ENCODE measurements at regions not wholly inside any gene's neighbourhood (a gene's known extent, or its start where the extent isn't known, plus 50 kb on each side); places are given as distances from the start of the nearest gene placed in this dataset.

DNA sequence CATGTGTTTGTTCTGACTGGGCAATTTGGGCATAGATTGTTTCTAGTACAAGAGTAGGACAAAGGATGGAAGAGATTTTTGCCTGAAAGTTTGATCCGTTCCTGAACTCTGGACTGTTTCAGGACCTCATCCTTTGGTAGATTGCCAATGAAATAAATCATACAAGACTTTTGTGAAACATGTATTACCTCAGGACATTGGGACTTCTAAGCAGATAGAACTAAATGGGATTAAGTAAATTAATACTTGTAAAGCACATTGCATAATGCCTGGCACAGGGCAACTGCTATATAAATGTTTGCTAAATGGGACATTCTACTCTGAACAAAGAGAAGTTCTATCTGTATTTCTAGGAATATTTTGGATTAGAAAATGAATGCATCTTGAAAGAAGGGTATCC lies 164.8 kb upstream of the RPS6KA3 start:
- TF ChIP-seq, protein P1, sequence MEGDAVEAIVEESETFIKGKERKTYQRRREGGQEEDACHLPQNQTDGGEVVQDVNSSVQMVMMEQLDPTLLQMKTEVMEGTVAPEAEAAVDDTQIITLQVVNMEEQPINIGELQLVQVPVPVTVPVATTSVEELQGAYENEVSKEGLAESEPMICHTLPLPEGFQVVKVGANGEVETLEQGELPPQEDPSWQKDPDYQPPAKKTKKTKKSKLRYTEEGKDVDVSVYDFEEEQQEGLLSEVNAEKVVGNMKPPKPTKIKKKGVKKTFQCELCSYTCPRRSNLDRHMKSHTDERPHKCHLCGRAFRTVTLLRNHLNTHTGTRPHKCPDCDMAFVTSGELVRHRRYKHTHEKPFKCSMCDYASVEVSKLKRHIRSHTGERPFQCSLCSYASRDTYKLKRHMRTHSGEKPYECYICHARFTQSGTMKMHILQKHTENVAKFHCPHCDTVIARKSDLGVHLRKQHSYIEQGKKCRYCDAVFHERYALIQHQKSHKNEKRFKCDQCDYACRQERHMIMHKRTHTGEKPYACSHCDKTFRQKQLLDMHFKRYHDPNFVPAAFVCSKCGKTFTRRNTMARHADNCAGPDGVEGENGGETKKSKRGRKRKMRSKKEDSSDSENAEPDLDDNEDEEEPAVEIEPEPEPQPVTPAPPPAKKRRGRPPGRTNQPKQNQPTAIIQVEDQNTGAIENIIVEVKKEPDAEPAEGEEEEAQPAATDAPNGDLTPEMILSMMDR (IDR thresholded peaks at IDR 0.05) = no peak
- no peak for TF ChIP-seq EP300 (IDR thresholded peaks at IDR 0.05)
- no peak for TF ChIP-seq POLR2A (IDR thresholded peaks at IDR 0.05)

Measured in sigmoid colon (tissue), 4 donors.